Sigmoid colon (tissue), 6 donors: ENCODE measurements at regions not wholly inside any gene's neighbourhood (a gene's known extent, or its start where the extent isn't known, plus 50 kb on each side); places are given as distances from the start of the nearest gene placed in this dataset.

ENCODE experiments used
- DNase-seq: peaks from one replicate; pipeline ENCODE4 v3.0.0-alpha.2; 2019
- H3K27ac ChIP-seq, 4 donors: fragments of 200-600 bp; sonication (generic); one replicate each; pipeline ENCODE4 v1.5.1; 2016 to 2019; ENCODE audit warnings: mild to moderate bottlenecking in 1 of 4
- H3K27me3 ChIP-seq, 3 donors: fragments of 200-600 bp; sonication (generic); one replicate each; pipeline ENCODE4 v1.5.1; 2019; ENCODE audit warnings: mild to moderate bottlenecking in 1 of 3
- H3K36me3 ChIP-seq, 4 donors: fragments of 200-600 bp; sonication (generic); one replicate each; pipeline ENCODE4 v1.5.1; 2016 to 2019
- H3K4me1 ChIP-seq, 4 donors: fragments of 200-600 bp; sonication (generic); one replicate each; pipeline ENCODE4 v1.5.1; 2017 to 2019
- H3K4me3 ChIP-seq, 4 donors: fragments of 200-600 bp; sonication (generic); one replicate each; pipeline ENCODE4 v1.5.1; 2017 to 2019; ENCODE audit warnings: mild to moderate bottlenecking in 2 of 4, moderate library complexity in 1 of 4
- H3K9me3 ChIP-seq, 4 donors: fragments of 200-600 bp in 3 of 4; sonication (generic) in 3 of 4; one replicate each; pipeline versions ENCODE4 v1.5.1 to v1.6.1; 2013 to 2019
- EP300 ChIP-seq, 4 donors: sonication (generic); formaldehyde crosslinking; IDR thresholded peaks; one replicate each; pipeline ENCODE4 v1.6.1; 2017; ENCODE audit warnings: antibody characterized with exemption in 4 of 4
- POLR2A ChIP-seq, 2 donors: fragments of 450-650 bp; IDR thresholded peaks; one replicate each; pipeline ENCODE4 v1.6.1; 2016; ENCODE audit warnings: antibody characterized with exemption in 2 of 2, mild to moderate bottlenecking in 2 of 2, moderate library complexity in 2 of 2
- POLR2AphosphoS5 ChIP-seq, 4 donors: sonication (generic); formaldehyde crosslinking; IDR thresholded peaks; one replicate each; pipeline ENCODE4 v1.6.1; 2017; ENCODE audit warnings: antibody characterized with exemption in 4 of 4
- WGBS, 2 donors: extraction: QIAGEN DNeasy Blood & Tissue Kit; methylation state at CpG; one replicate each; pipeline ENCODE4 v1.1.7; 2013; 5-methylcytosine and 5-hydroxymethylcytosine counted together
- intact Hi-C: fragments of 100-400 bp; cut with DNase I; formaldehyde crosslinking; loops from one replicate; pipeline ENCODE4 v1.15.1; 2023
- TF ChIP-seq, protein P1 (sequence below), 4 experiments: fragments of 450-650 bp in 3 of 4; fragments of 200-600 bp in 1 of 4; IDR thresholded peaks; one replicate each; pipeline ENCODE4 v1.5.1; 2016 to 2019; ENCODE audit warnings: antibody characterized with exemption in 4 of 4, mild to moderate bottlenecking in 3 of 4, moderate library complexity in 2 of 4
- donor health status: healthy with polysubstance abuse.
- donor health status: healthy.

- H3K4me1 ChIP-seq, result no peaks in the 10 kb centered on the region
- no peaks in the 10 kb centered on the region for H3K36me3 ChIP-seq
- no peak overlapping the region for H3K27ac ChIP-seq
- no peak for DNase-seq
- no peak overlapping the region for H3K4me3 ChIP-seq
- H3K9me3 ChIP-seq, result no peaks in the 10 kb centered on the region
- TF ChIP-seq POLR2A (IDR thresholded peaks at IDR 0.05) (no peak), POLR2AphosphoS5 (IDR thresholded peaks at IDR 0.05) (no peak), EP300 (IDR thresholded peaks at IDR 0.05) (no peak)
- TF ChIP-seq, protein P1, sequence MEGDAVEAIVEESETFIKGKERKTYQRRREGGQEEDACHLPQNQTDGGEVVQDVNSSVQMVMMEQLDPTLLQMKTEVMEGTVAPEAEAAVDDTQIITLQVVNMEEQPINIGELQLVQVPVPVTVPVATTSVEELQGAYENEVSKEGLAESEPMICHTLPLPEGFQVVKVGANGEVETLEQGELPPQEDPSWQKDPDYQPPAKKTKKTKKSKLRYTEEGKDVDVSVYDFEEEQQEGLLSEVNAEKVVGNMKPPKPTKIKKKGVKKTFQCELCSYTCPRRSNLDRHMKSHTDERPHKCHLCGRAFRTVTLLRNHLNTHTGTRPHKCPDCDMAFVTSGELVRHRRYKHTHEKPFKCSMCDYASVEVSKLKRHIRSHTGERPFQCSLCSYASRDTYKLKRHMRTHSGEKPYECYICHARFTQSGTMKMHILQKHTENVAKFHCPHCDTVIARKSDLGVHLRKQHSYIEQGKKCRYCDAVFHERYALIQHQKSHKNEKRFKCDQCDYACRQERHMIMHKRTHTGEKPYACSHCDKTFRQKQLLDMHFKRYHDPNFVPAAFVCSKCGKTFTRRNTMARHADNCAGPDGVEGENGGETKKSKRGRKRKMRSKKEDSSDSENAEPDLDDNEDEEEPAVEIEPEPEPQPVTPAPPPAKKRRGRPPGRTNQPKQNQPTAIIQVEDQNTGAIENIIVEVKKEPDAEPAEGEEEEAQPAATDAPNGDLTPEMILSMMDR (IDR thresholded peaks at IDR 0.05), result no peak
- H3K27me3 ChIP-seq, result no peaks in the 10 kb centered on the region
- intact Hi-C loops, result no loop called here
- WGBS, 2 donors, result 82 to 84% methylated on average over 2 of the region's 2 CpGs
These were observed 487.1 kb downstream of the NTRK2 start for GRCh38 chr9:85156652-85157051.

DNA sequence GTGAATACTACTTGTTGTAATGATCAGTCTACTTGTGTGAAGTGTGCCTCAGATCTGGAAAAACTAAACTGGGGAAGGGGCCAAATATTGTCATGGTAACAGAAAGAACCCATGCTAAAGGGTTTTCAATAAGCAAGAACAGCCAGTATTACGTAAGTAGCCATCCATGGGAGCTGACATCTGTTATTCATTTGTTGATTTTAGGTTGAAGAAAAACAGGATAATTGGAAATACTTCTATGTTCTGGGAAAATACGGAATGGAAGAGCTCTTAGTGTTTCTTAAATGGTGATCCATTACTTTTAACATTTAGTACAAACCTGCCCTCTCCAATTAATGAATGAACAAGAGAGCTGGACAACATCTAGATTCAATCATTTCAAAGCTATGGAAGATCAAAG lies 485.8 kb downstream of the NTRK2 start:
- no peak for DNase-seq
- Histone ChIP-seq H3K4me3 (no peak overlapping the region), H3K27me3 (no peaks in the 10 kb centered on the region), H3K4me1 (no peaks in the 10 kb centered on the region), H3K27ac (no peak overlapping the region), H3K9me3 (no peaks in the 10 kb centered on the region), H3K36me3 (no peaks in the 10 kb centered on the region)
- WGBS, 2 donors, result 68 to 69% methylated on average over 2 of the region's 2 CpGs
- TF ChIP-seq, protein P1 (IDR thresholded peaks at IDR 0.05), result no peak
- no peak for TF ChIP-seq POLR2AphosphoS5 (IDR thresholded peaks at IDR 0.05)
- TF ChIP-seq POLR2A (IDR thresholded peaks at IDR 0.05), result no peak
- TF ChIP-seq EP300 (IDR thresholded peaks at IDR 0.05), result no peak
- intact Hi-C loops, result no loop called here

DNA sequence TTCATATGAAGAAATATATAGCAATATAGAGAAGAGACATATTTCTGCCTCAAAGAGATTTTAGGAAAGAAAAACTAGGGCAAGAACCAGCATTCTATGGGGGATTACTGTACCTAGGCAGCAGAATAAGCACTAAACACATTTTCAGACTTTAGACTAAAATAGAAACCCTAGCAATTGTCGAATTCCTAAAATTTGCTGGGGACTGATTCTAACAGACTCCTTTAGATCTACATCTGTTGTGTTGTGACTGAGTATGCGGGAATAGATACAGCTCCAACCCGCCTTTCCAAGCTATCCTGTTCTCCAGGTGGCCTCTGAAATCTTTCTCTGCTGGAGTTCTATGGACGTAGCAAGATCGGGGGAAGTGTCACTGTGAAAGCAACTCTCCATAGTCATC lies 482.2 kb downstream of the NTRK2 start:
- WGBS, 2 donors, result 91 to 93% methylated on average over 5 of the region's 5 CpGs
- H3K27me3 ChIP-seq, result no peaks in the 10 kb centered on the region
- DNase-seq, result no peak
- intact Hi-C loops, result no loop called here
- no peaks in the 10 kb centered on the region for H3K9me3 ChIP-seq
- no peaks in the 10 kb centered on the region for H3K4me1 ChIP-seq
- H3K36me3 ChIP-seq, result no peaks in the 10 kb centered on the region
- H3K4me3 ChIP-seq, result no peak overlapping the region
- no peak overlapping the region for H3K27ac ChIP-seq
- no peak for TF ChIP-seq POLR2AphosphoS5 (IDR thresholded peaks at IDR 0.05)
- TF ChIP-seq, protein P1 (IDR thresholded peaks at IDR 0.05), result no peak
- no peak for TF ChIP-seq POLR2A (IDR thresholded peaks at IDR 0.05)
- no peak for TF ChIP-seq EP300 (IDR thresholded peaks at IDR 0.05)

- intact Hi-C loops, result no loop called here
- Histone ChIP-seq H3K9me3 (no peaks in the 10 kb centered on the region), H3K27ac (no peak overlapping the region), H3K36me3 (no peaks in the 10 kb centered on the region), H3K4me1 (no peaks in the 10 kb centered on the region), H3K27me3 (no peaks in the 10 kb centered on the region), H3K4me3 (no peak overlapping the region)
- 40 to 60% methylated on average over 3 of the region's 3 CpGs for WGBS, 2 donors
- DNase-seq, result no peak
- TF ChIP-seq POLR2AphosphoS5 (IDR thresholded peaks at IDR 0.05) (no peak), POLR2A (IDR thresholded peaks at IDR 0.05) (no peak), EP300 (IDR thresholded peaks at IDR 0.05) (no peak)
- TF ChIP-seq, protein P1 (IDR thresholded peaks at IDR 0.05), result no peak
These were observed 481.6 kb downstream of the NTRK2 start for GRCh38 chr9:85151162-85151561.

DNA sequence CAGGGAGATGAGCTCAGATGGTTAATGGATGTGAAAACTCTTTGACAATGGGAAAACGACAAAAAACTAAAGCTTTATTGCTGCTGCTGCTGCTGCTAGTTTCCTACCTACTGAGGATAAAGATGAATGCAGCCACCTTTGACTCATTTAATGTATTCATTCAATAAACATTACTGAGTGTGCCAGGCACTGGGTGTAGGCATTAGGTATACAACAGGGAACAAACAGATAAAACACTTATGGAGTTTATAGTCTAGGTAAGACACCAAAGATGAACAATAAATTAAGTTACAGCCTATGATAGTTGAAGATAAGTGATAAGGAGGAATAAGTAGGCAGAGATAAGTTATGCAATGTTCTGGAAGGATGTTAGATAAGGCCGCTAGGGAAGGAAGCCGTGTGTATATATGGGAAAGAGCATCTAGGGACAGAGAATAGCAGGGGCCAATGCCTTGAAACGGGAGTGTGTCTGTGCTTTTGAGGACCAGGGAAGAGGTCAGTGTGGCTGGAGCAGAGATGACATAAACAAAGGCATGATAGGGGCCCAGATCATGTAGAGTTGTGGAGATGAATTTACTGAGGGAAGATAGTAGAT lies 477.6 kb downstream of the NTRK2 start:
- 15 to 52% methylated on average over 4 of the region's 4 CpGs for WGBS, 2 donors
- no peaks in the 10 kb centered on the region for H3K36me3 ChIP-seq

More for the DNA sequence above, 477.6 kb downstream of the NTRK2 start:
- Histone ChIP-seq H3K9me3 (no peaks in the 10 kb centered on the region), H3K27ac (no peak overlapping the region), H3K27me3 (no peaks in the 10 kb centered on the region), H3K4me1 (no peaks in the 10 kb centered on the region), H3K4me3 (no peak overlapping the region)
- TF ChIP-seq, protein P1 (IDR thresholded peaks at IDR 0.05), result no peak
- intact Hi-C loops, result no loop called here
- DNase-seq, result no peak
